C4-2B (cell line): ENCODE measurements at regions not wholly inside any gene's neighbourhood (a gene's known extent, or its start where the extent isn't known, plus 50 kb on each side); places are given as distances from the start of the nearest gene placed in this dataset.

Experiments
- ZFX ChIP-seq: fragments of 450-650 bp; IDR thresholded peaks from 2 replicates; pipeline ENCODE4 v1.6.1; 2017
- TF ChIP-seq, protein P1 (sequence below): fragments of 450-650 bp; conservative IDR thresholded peaks from 2 replicates; pipeline ENCODE4 v1.5.1; 2017; ENCODE audit warnings: mild to moderate bottlenecking

DNA sequence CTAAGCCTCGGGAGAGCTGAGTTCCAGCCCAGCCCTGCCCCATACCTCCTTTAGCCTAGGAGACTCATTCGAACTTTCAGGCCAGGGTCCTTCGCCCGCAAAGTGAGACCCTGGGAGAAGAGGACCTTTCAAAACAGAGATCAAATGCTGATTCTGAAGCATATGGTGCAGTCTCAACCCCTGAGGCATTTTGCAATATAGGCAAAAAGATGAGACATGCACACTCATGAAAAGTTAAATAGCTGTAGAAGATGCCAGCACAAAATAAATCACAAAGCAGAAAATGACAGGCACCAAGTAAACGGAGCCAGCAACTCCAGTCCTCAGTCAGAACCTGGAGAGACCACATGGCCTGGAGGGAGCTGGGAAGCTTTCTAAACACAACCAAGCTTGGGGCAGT is 542.7 kb upstream of the RAB6C start:
- TF ChIP-seq, protein P1, sequence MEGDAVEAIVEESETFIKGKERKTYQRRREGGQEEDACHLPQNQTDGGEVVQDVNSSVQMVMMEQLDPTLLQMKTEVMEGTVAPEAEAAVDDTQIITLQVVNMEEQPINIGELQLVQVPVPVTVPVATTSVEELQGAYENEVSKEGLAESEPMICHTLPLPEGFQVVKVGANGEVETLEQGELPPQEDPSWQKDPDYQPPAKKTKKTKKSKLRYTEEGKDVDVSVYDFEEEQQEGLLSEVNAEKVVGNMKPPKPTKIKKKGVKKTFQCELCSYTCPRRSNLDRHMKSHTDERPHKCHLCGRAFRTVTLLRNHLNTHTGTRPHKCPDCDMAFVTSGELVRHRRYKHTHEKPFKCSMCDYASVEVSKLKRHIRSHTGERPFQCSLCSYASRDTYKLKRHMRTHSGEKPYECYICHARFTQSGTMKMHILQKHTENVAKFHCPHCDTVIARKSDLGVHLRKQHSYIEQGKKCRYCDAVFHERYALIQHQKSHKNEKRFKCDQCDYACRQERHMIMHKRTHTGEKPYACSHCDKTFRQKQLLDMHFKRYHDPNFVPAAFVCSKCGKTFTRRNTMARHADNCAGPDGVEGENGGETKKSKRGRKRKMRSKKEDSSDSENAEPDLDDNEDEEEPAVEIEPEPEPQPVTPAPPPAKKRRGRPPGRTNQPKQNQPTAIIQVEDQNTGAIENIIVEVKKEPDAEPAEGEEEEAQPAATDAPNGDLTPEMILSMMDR = no peak
- TF ChIP-seq ZFX = no peak
